Neutrophil (primary cell): ENCODE measurements at regions not wholly inside any gene's neighbourhood (a gene's known extent, or its start where the extent isn't known, plus 50 kb on each side); places are given as distances from the start of the nearest gene placed in this dataset.

Experiments used
- H3K27ac ChIP-seq: fragments of 200-600 bp; sonication (generic); 2 replicates; pipeline ENCODE4 v1.5.1; 2016; ENCODE audit warnings: mild to moderate bottlenecking, moderate library complexity
- H3K27me3 ChIP-seq: fragments of 200-600 bp; sonication (generic); 2 replicates; pipeline ENCODE4 v1.6.0; 2016; ENCODE audit warnings: mild to moderate bottlenecking
- H3K36me3 ChIP-seq: fragments of 200-600 bp; sonication (generic); 2 replicates; pipeline ENCODE4 v1.5.1; 2017
- H3K4me1 ChIP-seq, 2 experiments: fragments of 200-600 bp in 1 of 2; sonication (generic) in 1 of 2; 1 replicate in 1 of 2; 2 replicates in 1 of 2; pipeline versions ENCODE4 v1.5.1 to v1.6.1; 2013 to 2016; ENCODE audit warnings: low read depth in 1 of 2, low read length in 1 of 2, mild to moderate bottlenecking in 1 of 2, moderate library complexity in 1 of 2; ENCODE audit not compliant: control insufficient read depth in 1 of 2, insufficient read depth in 1 of 2
- H3K4me3 ChIP-seq, 2 experiments: fragments of 200-600 bp in 1 of 2; sonication (generic) in 1 of 2; 1 replicate in 1 of 2; 2 replicates in 1 of 2; pipeline ENCODE4 v1.5.1; 2013 to 2016; ENCODE audit warnings: low read depth in 1 of 2, low read length in 1 of 2, mild to moderate bottlenecking in 1 of 2, moderate library complexity in 1 of 2
- H3K9me3 ChIP-seq: fragments of 200-600 bp; sonication (generic); 2 replicates; pipeline ENCODE4 v1.5.1; 2016
- TF ChIP-seq, protein P1 (sequence below): fragments of 200-600 bp; sonication (generic); IDR thresholded peaks from 2 replicates; pipeline ENCODE4 v1.5.1; 2016; ENCODE audit warnings: antibody characterized with exemption

DNA sequence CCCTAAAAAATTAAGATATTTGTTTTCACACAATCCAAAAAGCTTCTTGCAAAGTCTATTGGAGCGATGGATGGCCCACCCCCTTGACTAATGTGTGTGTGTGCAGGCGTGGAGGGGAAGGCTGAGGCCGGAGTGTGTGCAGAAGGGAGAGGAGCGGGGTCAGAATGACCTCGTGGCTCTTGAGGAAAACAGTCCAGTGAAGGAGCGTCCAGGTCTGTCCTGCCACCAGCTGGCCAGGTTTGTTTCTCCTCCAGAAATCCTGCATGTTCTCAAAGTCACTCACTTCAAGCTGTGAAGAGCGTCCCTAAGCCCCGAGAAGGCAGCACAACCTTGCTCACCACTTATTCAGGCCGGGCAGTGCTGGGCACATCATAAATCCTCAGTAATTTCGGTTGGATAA, 69.5 kb upstream of the SSX2IP start:
- TF ChIP-seq, protein P1, sequence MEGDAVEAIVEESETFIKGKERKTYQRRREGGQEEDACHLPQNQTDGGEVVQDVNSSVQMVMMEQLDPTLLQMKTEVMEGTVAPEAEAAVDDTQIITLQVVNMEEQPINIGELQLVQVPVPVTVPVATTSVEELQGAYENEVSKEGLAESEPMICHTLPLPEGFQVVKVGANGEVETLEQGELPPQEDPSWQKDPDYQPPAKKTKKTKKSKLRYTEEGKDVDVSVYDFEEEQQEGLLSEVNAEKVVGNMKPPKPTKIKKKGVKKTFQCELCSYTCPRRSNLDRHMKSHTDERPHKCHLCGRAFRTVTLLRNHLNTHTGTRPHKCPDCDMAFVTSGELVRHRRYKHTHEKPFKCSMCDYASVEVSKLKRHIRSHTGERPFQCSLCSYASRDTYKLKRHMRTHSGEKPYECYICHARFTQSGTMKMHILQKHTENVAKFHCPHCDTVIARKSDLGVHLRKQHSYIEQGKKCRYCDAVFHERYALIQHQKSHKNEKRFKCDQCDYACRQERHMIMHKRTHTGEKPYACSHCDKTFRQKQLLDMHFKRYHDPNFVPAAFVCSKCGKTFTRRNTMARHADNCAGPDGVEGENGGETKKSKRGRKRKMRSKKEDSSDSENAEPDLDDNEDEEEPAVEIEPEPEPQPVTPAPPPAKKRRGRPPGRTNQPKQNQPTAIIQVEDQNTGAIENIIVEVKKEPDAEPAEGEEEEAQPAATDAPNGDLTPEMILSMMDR: no peak

DNA sequence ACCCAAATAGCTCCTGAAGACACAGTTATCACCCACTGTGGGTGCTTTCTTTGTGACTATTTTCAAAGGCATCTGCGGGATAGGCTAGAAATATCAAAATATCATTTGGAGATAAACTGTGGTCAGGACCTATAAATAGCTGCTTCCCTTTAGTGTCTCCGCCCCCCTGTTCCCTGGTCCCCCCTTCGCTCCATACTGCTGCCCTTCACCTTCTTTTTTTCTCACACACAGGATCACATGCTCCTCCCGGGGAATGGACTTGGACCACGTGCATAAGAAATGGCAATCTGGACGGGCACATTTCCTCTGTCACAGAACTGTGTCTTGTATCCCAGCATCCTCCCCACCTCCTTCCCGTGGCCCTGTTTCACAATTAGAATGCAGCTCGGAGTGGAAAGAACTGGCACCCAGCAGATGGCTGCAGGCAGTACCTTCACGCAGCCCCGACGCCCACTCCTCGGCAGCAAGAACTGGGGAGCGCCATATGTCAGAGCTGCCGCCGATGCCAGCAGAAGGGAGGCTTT, 68.8 kb upstream of the SSX2IP start:
- H3K27ac ChIP-seq: no peak overlapping the region
- H3K9me3 ChIP-seq: no peaks in the 10 kb centered on the region
- H3K4me3 ChIP-seq: peak overlapping the region in 1 of 2 experiments; percentile 21

More for the DNA sequence above, 69.5 kb upstream of the SSX2IP start:
- Histone ChIP-seq H3K4me3 (no peak overlapping the region), H3K36me3 (no peaks in the 10 kb centered on the region), H3K27me3 (peaks cover 22% of the 10 kb centered on the region), H3K27ac (no peak overlapping the region), H3K4me1 (peaks cover 4% of the 10 kb centered on the region in 2 experiments), H3K9me3 (no peaks in the 10 kb centered on the region)

DNA sequence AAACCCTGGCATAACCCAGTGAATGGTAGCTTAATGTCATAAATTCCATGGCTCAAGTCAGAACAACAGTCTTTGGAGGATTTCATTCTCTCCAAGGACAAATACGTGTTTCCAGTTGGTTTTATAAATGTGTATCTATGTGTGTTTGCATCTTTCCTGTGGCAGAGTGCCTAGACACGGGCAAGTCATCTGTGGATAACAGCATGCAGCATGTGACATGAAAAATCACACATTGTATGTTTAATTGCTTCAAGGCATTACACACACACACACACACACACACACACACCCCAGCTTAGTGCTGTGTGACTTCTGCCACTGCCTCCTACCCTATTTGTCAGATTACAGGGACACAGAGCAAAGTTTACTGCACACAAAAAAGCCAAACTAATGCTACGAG, 68.2 kb upstream of the SSX2IP start:
- Histone ChIP-seq H3K4me1 (peaks cover 4% of the 10 kb centered on the region in 2 experiments), H3K4me3 (no peak overlapping the region), H3K9me3 (no peaks in the 10 kb centered on the region), H3K36me3 (no peaks in the 10 kb centered on the region), H3K27ac (no peak overlapping the region), H3K27me3 (peaks cover 15% of the 10 kb centered on the region)
- TF ChIP-seq, protein P1: no peak

More for the DNA sequence above, 68.8 kb upstream of the SSX2IP start:
- TF ChIP-seq, protein P1: no peak
- Histone ChIP-seq H3K4me1 (peaks cover 4% of the 10 kb centered on the region in 2 experiments), H3K27me3 (peaks cover 20% of the 10 kb centered on the region), H3K36me3 (no peaks in the 10 kb centered on the region)

DNA sequence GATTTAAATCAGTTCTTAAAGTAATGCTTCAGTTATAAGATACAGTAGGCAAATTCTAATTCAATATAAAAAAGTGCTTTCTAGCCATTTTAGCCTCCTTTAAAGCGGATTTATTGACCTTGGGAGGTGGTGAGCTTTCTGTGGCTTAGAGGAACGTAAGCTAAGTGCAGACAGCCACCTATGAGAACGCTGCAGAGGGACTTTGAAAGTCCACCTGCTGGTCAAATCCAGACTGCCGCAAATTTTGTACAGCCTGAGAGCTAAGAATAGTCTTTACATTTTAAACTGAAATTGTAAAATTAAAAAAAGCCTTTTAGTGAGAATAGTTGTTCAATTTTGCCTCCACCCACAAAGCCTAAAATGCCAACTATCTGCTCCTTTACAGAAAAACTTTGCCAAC, 67.0 kb upstream of the SSX2IP start:
- Histone ChIP-seq H3K27me3 (peaks cover 15% of the 10 kb centered on the region), H3K4me3 (no peak overlapping the region), H3K4me1 (peaks cover 4% of the 10 kb centered on the region in 2 experiments), H3K36me3 (no peaks in the 10 kb centered on the region), H3K9me3 (no peaks in the 10 kb centered on the region), H3K27ac (no peak overlapping the region)
- TF ChIP-seq, protein P1: no peak

DNA sequence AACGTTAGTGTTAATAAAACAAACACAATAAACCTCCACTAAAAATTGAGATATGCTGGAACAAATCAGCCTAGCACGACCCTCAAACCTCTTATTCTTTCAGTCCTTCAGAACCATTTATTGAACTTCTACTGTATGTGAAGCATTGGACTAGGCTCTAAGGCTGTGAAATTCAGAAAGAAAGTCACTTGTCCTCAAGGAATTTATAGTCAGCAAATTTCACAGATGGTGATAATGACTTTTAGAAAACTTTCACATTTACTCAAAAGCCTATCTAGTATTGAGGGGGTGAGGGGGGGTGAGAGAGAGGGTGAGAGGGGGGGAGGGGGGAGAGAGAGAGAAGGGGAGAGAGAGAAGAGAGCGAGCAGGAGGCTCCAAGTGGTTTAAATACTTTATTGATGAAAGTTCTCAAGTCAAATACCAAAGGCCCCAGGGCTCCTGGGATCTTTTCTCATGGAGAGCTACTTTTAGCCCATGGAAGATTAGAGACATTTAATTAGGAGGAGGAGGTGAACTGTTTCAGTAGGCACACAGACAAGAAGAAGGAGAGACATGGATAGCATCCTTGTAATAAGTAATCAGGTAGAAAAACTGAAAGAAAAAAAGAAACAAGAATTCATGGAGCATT, 66.3 kb upstream of the SSX2IP start:
- TF ChIP-seq, protein P1: no peak
- H3K36me3 ChIP-seq: no peaks in the 10 kb centered on the region

More for the DNA sequence above, 66.3 kb upstream of the SSX2IP start:
- Histone ChIP-seq H3K9me3 (no peaks in the 10 kb centered on the region), H3K27ac (no peak overlapping the region), H3K4me1 (peaks cover 4% of the 10 kb centered on the region in 2 experiments), H3K27me3 (peaks cover 15% of the 10 kb centered on the region), H3K4me3 (no peak overlapping the region)
